SK-N-SH (cell line): ENCODE measurements at regions not wholly inside any gene's neighbourhood (a gene's known extent, or its start where the extent isn't known, plus 50 kb on each side); places are given as distances from the start of the nearest gene placed in this dataset.

Experiments used
- CTCF ChIA-PET: fragments of 300-600, 350-600 bp; formaldehyde crosslinking; extraction: SDS; loops from one replicate; lab custom pipeline; 2021; lab: Yijun Ruan, JAX
- POLR2A ChIA-PET: fragments of 350-600 bp; sonication (Branson Sonifier 250); formaldehyde crosslinking; extraction: SDS; loops from one replicate; lab custom pipeline; 2020; ENCODE audit warnings: antibody characterized with exemption, inconsistent platforms; lab: Yijun Ruan, JAX
- DNase-seq: peaks from one replicate; pipeline ENCODE4 v3.0.0; 2012
- H2AFZ ChIP-seq: fragments of 200-600 bp; sonication (generic); 2 replicates; pipeline ENCODE4 v1.8.1; 2016; ENCODE audit warnings: antibody characterized with exemption, mild to moderate bottlenecking, low read depth
- H3F3A ChIP-seq: fragments of 200-600 bp; sonication (generic); replicated peaks from 2 replicates; pipeline ENCODE3; 2016; ENCODE audit warnings: antibody characterized with exemption, mild to moderate bottlenecking; ENCODE audit not compliant: insufficient read depth
- H3K27ac ChIP-seq, 2 experiments: fragments of 200-500 bp in 1 of 2; fragments of 200-600 bp in 1 of 2; sonication (Bioruptor generic) in 1 of 2; sonication (generic), shearing (Covaris generic) in 1 of 2; 2 replicates each; pipeline versions ENCODE4 v1.5.1 to v1.6.1; 2014 to 2016; ENCODE audit warnings: low read depth in 2 of 2, inconsistent platforms in 1 of 2, low read length in 1 of 2, mild to moderate bottlenecking in 1 of 2, mixed read lengths in 1 of 2
- H3K27me3 ChIP-seq: fragments of 200-600 bp; sonication (generic), shearing (Covaris generic); 2 replicates; pipeline ENCODE4 v1.6.1; 2016; ENCODE audit warnings: mixed run types; ENCODE audit not compliant: insufficient read depth
- H3K36me3 ChIP-seq, 2 experiments: fragments of 200-500 bp in 1 of 2; fragments of 200-600 bp in 1 of 2; sonication (Bioruptor generic) in 1 of 2; sonication (generic) in 1 of 2; replicated peaks in 1 of 2; 2 replicates each; pipeline versions ENCODE3 to v1.5.1; 2014 to 2016; ENCODE audit warnings: low read length in 1 of 2, mild to moderate bottlenecking in 1 of 2; ENCODE audit not compliant: insufficient read depth in 2 of 2, control insufficient read depth in 1 of 2
- H3K4me1 ChIP-seq, 2 experiments: fragments of 200-500 bp in 1 of 2; fragments of 200-600 bp in 1 of 2; sonication (Bioruptor generic) in 1 of 2; sonication (generic), shearing (Covaris generic) in 1 of 2; 2 replicates each; pipeline versions ENCODE4 v1.5.1 to v1.6.1; 2014 to 2016; ENCODE audit warnings: low read depth in 1 of 2, low read length in 1 of 2, mixed run types in 1 of 2; ENCODE audit not compliant: insufficient read depth in 2 of 2, control insufficient read depth in 1 of 2
- H3K4me2 ChIP-seq: fragments of 200-600 bp; sonication (generic), shearing (Covaris generic); 2 replicates; pipeline ENCODE4 v1.6.1; 2017; ENCODE audit warnings: mixed run types
- H3K4me3 ChIP-seq, 2 experiments: fragments of 200-500 bp in 1 of 2; fragments of 200-600 bp in 1 of 2; sonication (Bioruptor generic) in 1 of 2; sonication (generic), shearing (Covaris generic) in 1 of 2; 2 replicates each; pipeline versions ENCODE4 v1.5.1 to v1.8.1; 2014 to 2016; ENCODE audit warnings: low read depth in 2 of 2, inconsistent platforms in 1 of 2, low read length in 1 of 2, mild to moderate bottlenecking in 1 of 2, mixed read lengths in 1 of 2, moderate library complexity in 1 of 2
- H3K79me2 ChIP-seq: fragments of 200-600 bp; sonication (generic); 2 replicates; pipeline ENCODE4 v1.8.1; 2017; ENCODE audit warnings: mild to moderate bottlenecking; ENCODE audit not compliant: insufficient read depth
- H3K9ac ChIP-seq: fragments of 200-600 bp; sonication (generic); 2 replicates; pipeline ENCODE4 v1.6.1; 2017; ENCODE audit warnings: mixed run types
- H3K9me2 ChIP-seq: fragments of 200-600 bp; sonication (generic); 2 replicates; pipeline ENCODE4 v1.6.1; 2017; ENCODE audit warnings: mixed run types
- H3K9me3 ChIP-seq: fragments of 200-600 bp; sonication (generic); 2 replicates; pipeline ENCODE4 v1.6.1; 2017; ENCODE audit warnings: mixed run types, mild to moderate bottlenecking, moderate library complexity
- H4K20me1 ChIP-seq: fragments of 200-600 bp; sonication (generic); 2 replicates; pipeline ENCODE4 v1.6.1; 2017; ENCODE audit warnings: mild to moderate bottlenecking, mixed run types; ENCODE audit not compliant: insufficient read depth
- EP300 ChIP-seq, 2 experiments: IDR thresholded peaks; 2 replicates each; pipeline versions ENCODE4 v1.4.0 to v1.6.1; 2012; ENCODE audit warnings: borderline replicate concordance in 1 of 2, low read depth in 1 of 2, low read length in 1 of 2
- FOSL2 ChIP-seq: IDR thresholded peaks from 2 replicates; pipeline ENCODE4 v1.4.0; 2012; ENCODE audit warnings: low read depth, mild to moderate bottlenecking, moderate library complexity, borderline replicate concordance
- JUND ChIP-seq: IDR thresholded peaks from 2 replicates; pipeline ENCODE4 v1.4.0; 2012
- MEF2A ChIP-seq: IDR thresholded peaks from 2 replicates; pipeline ENCODE4 v1.4.0; 2012; ENCODE audit warnings: low read depth, borderline replicate concordance
- NFIC ChIP-seq: IDR thresholded peaks from 2 replicates; pipeline ENCODE4 v1.4.0; 2012; ENCODE audit warnings: borderline replicate concordance
- RAD21 ChIP-seq: IDR thresholded peaks from 2 replicates; pipeline ENCODE4 v1.6.1; 2012; ENCODE audit warnings: mild to moderate bottlenecking, low read length
- RCOR1 ChIP-seq: fragments of 150-350 bp; IDR thresholded peaks from 2 replicates; pipeline ENCODE4 v1.6.1; 2017; ENCODE audit warnings: antibody characterized with exemption, low read length
- TCF12 ChIP-seq: IDR thresholded peaks from 2 replicates; pipeline ENCODE4 v1.4.0; 2012
- TEAD4 ChIP-seq: IDR thresholded peaks from 2 replicates; pipeline ENCODE4 v1.4.0; 2012; ENCODE audit warnings: mild to moderate bottlenecking, borderline replicate concordance; ENCODE audit not compliant: insufficient read depth
- WGBS: methylation state at CpG from one replicate; pipeline ENCODE4 v1.1.6; 2017; ENCODE audit warnings: low lambda C conversion rate; 5-methylcytosine and 5-hydroxymethylcytosine counted together
- TF ChIP-seq, protein P1 (sequence below): fragments of 200-600 bp; sonication (generic); IDR thresholded peaks from 2 replicates; pipeline ENCODE4 v1.6.1; 2017; ENCODE audit warnings: antibody characterized with exemption, mild to moderate bottlenecking, moderate library complexity
- TF ChIP-seq, protein P2 (sequence below): fragments of 150-350 bp; IDR thresholded peaks from 2 replicates; pipeline ENCODE4 v1.6.1; 2016; ENCODE audit warnings: mild to moderate bottlenecking, low read depth, low read length
- TF ChIP-seq, protein P3 (sequence below): IDR thresholded peaks from 2 replicates; pipeline ENCODE4; 2012

DNA sequence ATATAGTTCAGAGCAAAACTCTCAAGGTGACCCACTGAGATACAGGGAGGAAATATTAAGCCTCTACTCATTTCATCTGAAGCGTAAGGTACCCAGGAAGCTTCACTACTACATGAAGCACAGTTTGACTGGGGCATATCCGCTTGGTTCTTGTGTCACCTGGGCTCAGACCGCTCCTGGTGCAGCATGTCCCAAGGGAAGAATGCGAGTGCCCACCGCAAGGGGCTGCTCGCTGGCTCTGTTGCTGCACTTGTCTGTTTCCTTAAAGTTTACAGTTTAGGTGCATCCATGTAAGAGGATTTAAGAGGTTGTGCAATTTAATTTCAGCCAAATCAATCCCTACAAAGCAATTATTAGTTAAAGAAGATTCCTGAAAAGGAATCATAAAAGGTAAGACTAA lies 507.8 kb downstream of the FBXO15 start:
- peaks cover 12% of the 10 kb centered on the region for H3F3A ChIP-seq
- H4K20me1 ChIP-seq, result no peaks in the 10 kb centered on the region
- POLR2A ChIA-PET, result no interaction called here
- 35% methylated on average over 6 of the region's 6 CpGs for WGBS
- TF ChIP-seq MEF2A, result no peak
- TF ChIP-seq, protein P1, sequence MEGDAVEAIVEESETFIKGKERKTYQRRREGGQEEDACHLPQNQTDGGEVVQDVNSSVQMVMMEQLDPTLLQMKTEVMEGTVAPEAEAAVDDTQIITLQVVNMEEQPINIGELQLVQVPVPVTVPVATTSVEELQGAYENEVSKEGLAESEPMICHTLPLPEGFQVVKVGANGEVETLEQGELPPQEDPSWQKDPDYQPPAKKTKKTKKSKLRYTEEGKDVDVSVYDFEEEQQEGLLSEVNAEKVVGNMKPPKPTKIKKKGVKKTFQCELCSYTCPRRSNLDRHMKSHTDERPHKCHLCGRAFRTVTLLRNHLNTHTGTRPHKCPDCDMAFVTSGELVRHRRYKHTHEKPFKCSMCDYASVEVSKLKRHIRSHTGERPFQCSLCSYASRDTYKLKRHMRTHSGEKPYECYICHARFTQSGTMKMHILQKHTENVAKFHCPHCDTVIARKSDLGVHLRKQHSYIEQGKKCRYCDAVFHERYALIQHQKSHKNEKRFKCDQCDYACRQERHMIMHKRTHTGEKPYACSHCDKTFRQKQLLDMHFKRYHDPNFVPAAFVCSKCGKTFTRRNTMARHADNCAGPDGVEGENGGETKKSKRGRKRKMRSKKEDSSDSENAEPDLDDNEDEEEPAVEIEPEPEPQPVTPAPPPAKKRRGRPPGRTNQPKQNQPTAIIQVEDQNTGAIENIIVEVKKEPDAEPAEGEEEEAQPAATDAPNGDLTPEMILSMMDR, result peak; percentile 41
- H3K9me3 ChIP-seq, result no peaks in the 10 kb centered on the region
- H2AFZ ChIP-seq, result peak overlapping the region; percentile 52; the same call in 1 of the 2 replicates
- H3K4me3 ChIP-seq, result no peak overlapping the region
- no peaks in the 10 kb centered on the region for H3K9me2 ChIP-seq
- CTCF ChIA-PET, result no interaction called here
- 0 out of 4 replicates have a peak, but pooled peaks cover 0 to 5% of the 10 kb centered on the region in 2 experiments for H3K4me1 ChIP-seq
- H3K36me3 ChIP-seq, result no peaks in the 10 kb centered on the region
- H3K27ac ChIP-seq, result peak overlapping the region; percentile 59 to 60; a peak in 3 of 4 replicates
- H3K9ac ChIP-seq, result no peak overlapping the region
- peak overlapping the region; percentile 10; the same call in 1 of the 2 replicates for H3K4me2 ChIP-seq
- no peaks in the 10 kb centered on the region for H3K27me3 ChIP-seq
- H3K79me2 ChIP-seq, result no peaks in the 10 kb centered on the region
- no peak for DNase-seq

DNA sequence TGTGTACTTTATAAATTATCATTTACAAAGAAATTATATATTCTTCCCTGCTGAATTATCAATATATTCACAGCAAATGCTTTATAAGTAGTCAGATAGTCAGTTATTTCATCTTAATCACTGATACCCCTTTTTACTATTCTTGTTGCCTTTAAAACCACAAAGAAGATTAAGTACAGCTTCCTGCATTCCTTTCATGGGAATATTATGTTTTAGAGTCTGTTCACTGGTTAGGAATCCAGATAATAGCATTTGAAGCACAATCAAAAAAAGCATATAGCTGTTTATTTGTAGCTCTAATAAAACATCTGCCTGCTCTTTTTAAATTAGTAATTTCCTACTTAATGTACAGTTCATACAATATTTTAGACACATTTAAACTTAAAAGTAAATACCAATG lies 508.9 kb downstream of the FBXO15 start:
- H3F3A ChIP-seq, result peaks cover 11% of the 10 kb centered on the region
- no peaks in the 10 kb centered on the region for H3K9me3 ChIP-seq
- no peaks in the 10 kb centered on the region for H3K27me3 ChIP-seq
- no peak overlapping the region for H3K4me3 ChIP-seq
- peak overlapping the region; percentile 59 to 60; a peak in 3 of 4 replicates for H3K27ac ChIP-seq
- 0 out of 4 replicates have a peak, but pooled peaks cover 0 to 5% of the 10 kb centered on the region in 2 experiments for H3K4me1 ChIP-seq
- H4K20me1 ChIP-seq, result no peaks in the 10 kb centered on the region
- H3K79me2 ChIP-seq, result no peaks in the 10 kb centered on the region
- ChIA-PET CTCF (no interaction called here), POLR2A (no interaction called here)
- H3K9me2 ChIP-seq, result no peaks in the 10 kb centered on the region
- TF ChIP-seq RAD21, result no peak
- TF ChIP-seq TEAD4, result peak; percentile 46; the same call in 1 of the 2 replicates
- no peak for TF ChIP-seq RCOR1
- peak; percentile 15; the same call in 1 of the 2 replicates for TF ChIP-seq NFIC
- peak; percentile 28 to 67; a peak in 1 of 4 replicates for TF ChIP-seq EP300 (IDR thresholded peaks at IDR 0.05; ENCODE audit: borderline replicate concordance in 1 of 2, low read depth in 1 of 2, low read length in 1 of 2)
- peak; percentile 28; the same call in 1 of the 2 replicates for TF ChIP-seq FOSL2
- TF ChIP-seq JUND, result peak; percentile 46
- no peak for TF ChIP-seq MEF2A
- TF ChIP-seq TCF12, result peak; percentile 66
- TF ChIP-seq, protein P2, sequence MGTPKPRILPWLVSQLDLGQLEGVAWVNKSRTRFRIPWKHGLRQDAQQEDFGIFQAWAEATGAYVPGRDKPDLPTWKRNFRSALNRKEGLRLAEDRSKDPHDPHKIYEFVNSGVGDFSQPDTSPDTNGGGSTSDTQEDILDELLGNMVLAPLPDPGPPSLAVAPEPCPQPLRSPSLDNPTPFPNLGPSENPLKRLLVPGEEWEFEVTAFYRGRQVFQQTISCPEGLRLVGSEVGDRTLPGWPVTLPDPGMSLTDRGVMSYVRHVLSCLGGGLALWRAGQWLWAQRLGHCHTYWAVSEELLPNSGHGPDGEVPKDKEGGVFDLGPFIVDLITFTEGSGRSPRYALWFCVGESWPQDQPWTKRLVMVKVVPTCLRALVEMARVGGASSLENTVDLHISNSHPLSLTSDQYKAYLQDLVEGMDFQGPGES, result no peak
- TF ChIP-seq, protein P3, sequence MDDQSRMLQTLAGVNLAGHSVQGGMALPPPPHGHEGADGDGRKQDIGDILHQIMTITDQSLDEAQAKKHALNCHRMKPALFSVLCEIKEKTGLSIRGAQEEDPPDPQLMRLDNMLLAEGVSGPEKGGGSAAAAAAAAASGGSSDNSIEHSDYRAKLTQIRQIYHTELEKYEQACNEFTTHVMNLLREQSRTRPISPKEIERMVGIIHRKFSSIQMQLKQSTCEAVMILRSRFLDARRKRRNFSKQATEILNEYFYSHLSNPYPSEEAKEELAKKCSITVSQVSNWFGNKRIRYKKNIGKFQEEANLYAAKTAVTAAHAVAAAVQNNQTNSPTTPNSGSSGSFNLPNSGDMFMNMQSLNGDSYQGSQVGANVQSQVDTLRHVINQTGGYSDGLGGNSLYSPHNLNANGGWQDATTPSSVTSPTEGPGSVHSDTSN, result peak; percentile 65
- no peaks in the 10 kb centered on the region for H3K36me3 ChIP-seq
- H3K9ac ChIP-seq, result no peak overlapping the region; the same call in 1 of the 2 replicates
- DNase-seq, result no peak
- 0 out of 2 replicates have a peak overlapping the region, but pooled peaks have one; percentile 10 for H3K4me2 ChIP-seq
- H2AFZ ChIP-seq, result no peak overlapping the region
